Right kidney (tissue), 1 donor: ENCODE measurements at regions not wholly inside any gene's neighbourhood (a gene's known extent, or its start where the extent isn't known, plus 50 kb on each side); places are given as distances from the start of the nearest gene placed in this dataset.

Source experiments
- DNase-seq: peaks from one replicate; pipeline ENCODE4 v3.0.0-alpha.2; 2016

- no peak for DNase-seq
These were observed 104.5 kb upstream of the TAF1B start for GRCh38 chr2:9738535-9739496.

- no peak for DNase-seq
These were observed 103.7 kb upstream of the TAF1B start for GRCh38 chr2:9739531-9739964.

GRCh38 chr2:9740382-9741073 lies 102.7 kb upstream of the TAF1B start:
- no peak for DNase-seq

GRCh38 chr2:9741110-9741509 lies 102.2 kb upstream of the TAF1B start:
- DNase-seq: no peak

GRCh38 chr2:9742601-9743000 lies 100.7 kb upstream of the TAF1B start:
- no peak for DNase-seq

GRCh38 chr2:9744256-9745004 lies 98.8 kb upstream of the TAF1B start:
- no peak for DNase-seq

GRCh38 chr2:9745153-9745899 lies 97.9 kb upstream of the TAF1B start:
- DNase-seq: no peak

GRCh38 chr2:9747396-9747795 lies 95.9 kb upstream of the TAF1B start:
- no peak for DNase-seq

- DNase-seq: no peak
These were observed 94.7 kb upstream of the TAF1B start for GRCh38 chr2:9748577-9748976.

GRCh38 chr2:9749546-9750223 lies 93.6 kb upstream of the TAF1B start:
- no peak for DNase-seq

GRCh38 chr2:9750224-9751215 lies 92.8 kb upstream of the TAF1B start:
- DNase-seq: no peak

- no peak for DNase-seq
These were observed 91.4 kb upstream of the TAF1B start for GRCh38 chr2:9751831-9752230.

GRCh38 chr2:9752441-9753275 lies 90.6 kb upstream of the TAF1B start:
- DNase-seq: no peak

GRCh38 chr2:9753276-9753600 lies 90.0 kb upstream of the TAF1B start:
- no peak for DNase-seq

GRCh38 chr2:9753665-9754531 lies 89.4 kb upstream of the TAF1B start:
- no peak for DNase-seq

- no peak for DNase-seq
These were observed 88.8 kb upstream of the TAF1B start for GRCh38 chr2:9754532-9754887.

- DNase-seq: no peak
These were observed 88.3 kb upstream of the TAF1B start for GRCh38 chr2:9755008-9755407.

- no peak for DNase-seq
These were observed 87.6 kb upstream of the TAF1B start for GRCh38 chr2:9755638-9756037.
